ENCODE measurements at regions not wholly inside any gene's neighbourhood (a gene's known extent, or its start where the extent isn't known, plus 50 kb on each side); places are given as distances from the start of the nearest gene placed in this dataset.

DNA sequence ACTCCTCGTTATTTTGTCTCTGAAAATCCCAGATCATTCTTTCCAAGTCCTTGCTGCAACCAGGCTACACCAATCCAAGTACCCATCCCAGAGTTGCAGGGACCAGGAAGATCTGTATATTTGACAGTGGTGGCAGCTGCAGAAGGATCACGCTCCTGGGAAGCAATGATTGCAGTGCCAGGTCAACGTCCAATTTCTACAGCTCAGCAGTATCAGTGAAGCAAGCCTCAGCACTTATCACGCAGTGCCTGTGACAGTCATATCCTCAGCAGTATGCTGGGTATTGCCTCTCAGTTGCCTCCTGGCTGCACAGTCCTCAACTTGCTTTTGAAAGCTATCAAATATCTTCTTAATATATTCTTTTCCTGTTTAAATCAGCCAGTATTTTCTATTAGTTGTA, 66.7 kb downstream of the BARHL2 start:
- DNase-seq, result no peak

DNA sequence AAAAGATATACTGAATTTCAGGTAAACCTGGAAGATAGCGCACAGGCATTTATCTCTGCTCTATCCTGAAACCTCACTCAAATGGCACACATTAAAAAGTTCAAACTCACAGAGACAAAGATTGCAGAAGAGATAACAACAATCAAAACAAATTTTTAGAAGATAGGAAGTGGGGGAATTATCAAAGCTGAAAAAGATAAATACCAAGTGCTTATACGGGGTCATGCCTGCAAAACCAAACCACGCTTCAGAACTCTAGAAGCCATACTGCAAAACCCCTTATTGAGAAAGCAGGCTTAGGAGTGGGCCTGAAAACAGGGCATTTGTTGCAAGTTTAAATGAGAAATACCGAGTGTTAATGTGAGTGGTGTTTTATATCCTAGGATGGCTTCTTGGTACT, 76.8 kb downstream of the BARHL2 start:
- no peak for DNase-seq

DNA sequence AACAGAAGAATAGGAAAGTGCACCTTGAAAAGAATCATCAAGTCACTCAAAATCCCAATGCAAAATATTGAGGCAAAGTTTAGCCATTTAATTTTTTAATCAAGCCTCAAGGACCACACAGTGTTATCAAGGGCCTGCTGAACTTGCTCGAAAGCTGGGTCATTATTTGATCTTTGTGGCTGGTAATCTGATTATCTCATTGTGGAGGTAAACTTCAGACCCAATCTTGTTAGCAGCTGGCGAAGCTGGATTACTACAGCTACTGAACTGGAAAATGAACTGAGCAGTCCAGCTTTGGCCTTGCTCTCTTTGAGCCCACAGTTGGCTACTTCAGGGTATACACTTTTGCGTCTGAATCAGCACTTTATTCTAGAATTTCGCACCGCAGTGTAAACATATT, 94.4 kb downstream of the BARHL2 start:
- no peak for DNase-seq

DNA sequence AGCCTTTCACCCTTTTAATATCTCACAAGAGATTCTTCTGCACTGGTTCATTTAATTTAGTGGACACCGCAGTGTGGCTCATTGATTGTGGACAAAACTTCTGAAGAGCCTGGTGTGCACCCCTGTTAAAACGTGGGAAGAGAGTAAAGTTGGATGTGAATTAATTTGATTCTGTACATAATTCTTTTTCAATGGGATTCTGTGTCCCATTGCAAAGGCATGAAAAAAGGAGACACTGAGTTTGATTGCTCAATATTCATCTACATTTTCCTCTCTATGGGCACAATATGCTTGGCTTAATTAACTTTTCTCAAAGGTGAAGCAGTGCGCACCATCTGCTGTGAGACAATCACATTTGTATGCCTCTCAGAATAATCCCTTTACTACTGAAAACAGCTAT, 95.1 kb downstream of the BARHL2 start:
- DNase-seq, result no peak

DNA sequence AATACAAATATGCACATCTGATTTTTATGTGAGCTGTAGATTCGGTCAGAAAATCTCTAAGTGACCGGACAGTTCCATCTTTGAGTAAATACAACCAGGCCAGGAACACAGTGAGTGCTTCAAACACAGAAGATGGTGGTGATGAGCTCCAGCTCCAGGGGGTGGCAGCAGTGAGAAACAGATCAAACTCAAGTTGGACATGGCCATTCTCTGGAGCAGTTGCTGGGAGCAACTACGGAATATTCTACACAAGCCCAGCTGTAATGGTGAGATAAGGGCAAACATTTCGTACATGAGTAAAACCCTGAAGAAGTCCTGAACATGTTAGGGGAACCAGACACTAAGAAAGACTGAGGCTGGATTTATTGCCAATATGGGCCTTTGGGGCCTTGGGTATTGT, 100.7 kb downstream of the BARHL2 start:
- no peak for DNase-seq

DNA sequence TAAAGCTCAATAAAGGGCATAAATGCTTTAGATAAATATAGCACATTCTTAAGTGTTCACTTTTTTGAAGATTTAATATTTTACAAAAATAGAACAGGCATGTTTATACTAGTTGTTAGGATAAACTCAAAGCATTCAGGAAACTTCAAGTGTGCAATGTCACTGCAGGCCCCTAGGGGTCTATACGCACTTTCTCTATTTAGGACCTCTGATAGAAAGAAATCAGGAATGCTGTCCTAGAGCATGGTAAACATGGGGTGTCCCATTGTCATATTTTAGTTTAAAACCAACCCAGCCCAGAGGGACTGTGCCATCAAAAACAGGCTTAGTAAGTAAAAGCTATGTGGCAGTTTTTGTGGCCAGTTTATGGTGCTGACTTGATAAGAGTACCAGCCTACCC, 102.2 kb downstream of the BARHL2 start:
- DNase-seq, result no peak

DNA sequence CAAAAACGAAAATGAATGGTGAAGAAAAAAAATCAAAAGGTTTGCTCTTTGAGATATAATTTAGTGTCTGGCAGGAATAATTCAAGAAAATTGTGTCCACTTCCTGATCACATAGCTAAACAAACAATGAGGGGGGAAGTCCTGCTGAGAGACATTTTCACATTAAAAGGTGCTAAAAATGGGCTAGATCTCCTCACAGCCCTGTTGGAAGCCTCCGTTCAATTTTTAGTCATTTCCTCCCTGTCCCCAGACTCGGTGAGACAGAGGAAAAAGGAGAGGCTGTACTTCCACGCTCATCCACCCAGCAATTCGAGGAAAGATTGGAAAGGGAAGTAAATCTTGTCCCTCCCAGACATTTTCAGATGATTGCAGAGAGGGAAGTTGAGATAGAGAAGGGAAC, 103.7 kb downstream of the BARHL2 start:
- no peak for DNase-seq

DNA sequence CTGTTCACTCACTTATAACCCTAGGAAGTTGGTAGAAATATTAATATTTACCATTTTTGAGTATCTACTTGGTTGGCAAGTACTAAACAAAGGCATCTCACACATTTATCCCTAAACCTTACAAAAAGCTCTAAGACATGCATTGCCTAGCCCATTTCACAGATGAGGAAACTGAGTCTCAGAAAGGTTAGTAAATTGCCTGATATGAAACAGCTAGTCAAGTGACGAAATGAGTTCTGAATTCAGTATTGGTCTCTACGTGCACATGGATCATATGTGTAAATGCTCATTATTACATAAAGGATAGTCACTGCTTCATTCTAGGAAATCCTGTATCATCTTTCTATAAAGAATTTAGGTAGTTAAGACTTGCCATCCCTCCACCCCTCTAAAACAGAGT, 105.1 kb downstream of the BARHL2 start:
- DNase-seq, result no peak

DNA sequence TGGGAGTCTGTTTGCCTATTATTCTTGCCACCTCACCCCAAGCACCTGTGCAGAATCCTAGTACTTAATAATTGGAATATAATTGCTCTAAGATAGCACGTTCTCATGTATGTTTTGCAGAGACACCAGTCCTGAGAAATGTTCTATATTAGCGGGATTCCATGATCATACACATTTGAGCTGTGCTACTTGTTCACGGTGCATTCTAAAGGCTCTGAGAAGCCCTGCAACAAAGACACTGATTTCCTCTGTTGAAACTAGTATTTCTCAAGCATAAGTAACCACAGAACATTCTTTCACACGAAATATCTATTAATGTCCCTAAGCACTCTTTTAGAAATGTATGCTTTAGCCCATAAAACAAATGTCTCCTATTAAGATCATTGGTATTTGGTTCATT, 109.4 kb downstream of the BARHL2 start:
- peak; percentile 1 for DNase-seq

DNA sequence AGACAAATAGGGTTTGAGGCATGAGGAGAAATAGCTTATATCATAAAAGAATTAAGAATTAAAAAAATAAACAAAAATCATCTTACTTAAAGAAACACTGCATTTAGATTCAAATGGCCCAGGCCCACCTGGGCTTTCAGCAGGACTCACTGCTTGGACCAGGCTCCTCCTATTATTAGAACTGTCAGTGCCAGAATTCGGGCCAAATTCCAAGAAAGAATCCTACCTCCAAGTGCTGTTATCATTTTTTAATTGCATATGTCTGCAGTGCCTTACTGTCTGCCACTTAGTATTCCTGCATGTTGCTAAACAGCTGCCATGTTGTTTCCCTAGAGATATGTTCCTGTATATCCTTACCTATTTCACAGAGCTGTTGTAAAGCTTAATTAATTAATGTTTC, 112.0 kb downstream of the BARHL2 start:
- DNase-seq, result no peak

DNA sequence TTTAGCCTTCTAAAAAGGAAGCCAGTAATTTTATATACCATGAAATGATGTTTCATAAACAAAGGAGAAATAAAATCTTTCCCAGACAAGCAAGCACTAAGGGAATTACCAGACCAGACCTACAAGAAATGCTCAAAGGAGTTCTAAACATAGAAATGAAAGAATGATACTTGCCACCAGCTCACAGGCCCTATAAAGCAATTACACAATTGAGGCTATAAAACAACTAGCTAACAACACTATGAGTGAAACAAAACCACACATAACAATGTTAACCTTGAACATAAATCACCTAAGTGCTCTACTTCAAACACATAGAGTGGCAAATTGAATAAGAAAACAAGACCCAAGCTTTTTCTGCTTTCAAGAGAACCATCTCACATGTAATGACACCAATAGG, 123.8 kb downstream of the BARHL2 start:
- no peak for DNase-seq

DNA sequence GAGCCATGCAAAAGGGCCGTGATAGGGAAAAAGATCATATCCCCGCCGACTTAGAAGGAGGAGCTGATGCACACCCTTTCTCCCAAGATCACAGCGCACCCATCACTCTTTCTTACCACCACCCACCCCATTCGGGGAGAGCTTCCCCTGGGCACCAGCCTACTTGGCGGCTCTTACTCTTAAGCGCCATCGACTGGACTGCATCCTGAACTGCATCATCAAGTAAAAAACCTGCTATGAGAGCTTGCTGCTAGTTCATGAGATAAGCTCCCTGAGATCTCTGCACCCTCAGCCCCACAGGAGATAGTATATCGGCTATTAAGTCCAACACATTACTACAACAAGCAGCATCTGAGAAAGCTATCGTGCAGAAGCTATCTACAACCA, 125.1 kb downstream of the BARHL2 start:
- no peak for DNase-seq

DNA sequence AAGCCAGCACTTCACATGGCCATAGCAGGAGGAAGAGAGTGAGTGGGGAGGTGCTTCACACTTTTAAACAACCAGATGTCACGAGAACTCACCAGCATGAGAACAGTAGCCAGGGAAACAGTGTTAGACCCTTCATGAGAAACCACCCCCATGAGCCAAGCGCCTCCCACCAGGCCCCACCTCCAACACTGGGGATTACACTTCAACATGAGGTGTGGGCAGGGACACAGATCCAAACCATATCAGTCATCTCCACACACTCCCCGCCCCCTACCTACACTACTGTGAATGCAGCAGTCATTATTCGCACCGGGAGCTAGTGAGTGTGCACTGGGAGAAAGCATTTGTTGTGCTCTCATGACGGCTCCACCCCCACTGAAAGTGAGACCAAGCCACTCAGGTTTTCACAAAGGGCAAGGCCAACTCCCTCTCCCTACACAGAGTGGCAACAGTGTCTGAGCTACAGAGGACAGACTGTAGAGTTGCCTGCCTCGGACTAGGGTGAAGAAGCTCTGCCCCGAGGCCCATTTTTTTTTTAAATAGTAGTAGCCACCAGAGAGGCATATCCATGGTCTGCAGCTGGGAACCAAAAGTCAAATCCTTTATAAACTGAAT, 125.6 kb downstream of the BARHL2 start:
- DNase-seq, result no peak

DNA sequence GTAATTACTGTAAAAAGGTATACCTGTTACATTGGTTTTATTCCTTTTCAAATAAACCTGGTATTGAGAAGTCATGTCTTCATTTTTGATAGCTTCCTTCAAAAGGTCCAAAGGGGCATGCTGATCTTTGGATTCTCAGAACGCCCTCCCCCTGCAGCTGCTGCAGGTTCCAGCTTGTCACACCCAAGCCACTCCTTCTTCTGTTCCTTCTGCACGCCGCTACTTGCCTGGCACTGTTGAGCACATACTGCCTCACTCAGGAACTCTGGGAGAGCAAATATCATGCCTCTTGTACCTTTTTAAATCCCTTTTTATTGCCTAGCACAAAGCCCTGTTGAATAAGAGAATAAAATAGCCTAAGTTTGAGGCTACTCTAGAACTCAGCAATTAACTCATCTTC, 136.9 kb downstream of the BARHL2 start:
- DNase-seq, result no peak

DNA sequence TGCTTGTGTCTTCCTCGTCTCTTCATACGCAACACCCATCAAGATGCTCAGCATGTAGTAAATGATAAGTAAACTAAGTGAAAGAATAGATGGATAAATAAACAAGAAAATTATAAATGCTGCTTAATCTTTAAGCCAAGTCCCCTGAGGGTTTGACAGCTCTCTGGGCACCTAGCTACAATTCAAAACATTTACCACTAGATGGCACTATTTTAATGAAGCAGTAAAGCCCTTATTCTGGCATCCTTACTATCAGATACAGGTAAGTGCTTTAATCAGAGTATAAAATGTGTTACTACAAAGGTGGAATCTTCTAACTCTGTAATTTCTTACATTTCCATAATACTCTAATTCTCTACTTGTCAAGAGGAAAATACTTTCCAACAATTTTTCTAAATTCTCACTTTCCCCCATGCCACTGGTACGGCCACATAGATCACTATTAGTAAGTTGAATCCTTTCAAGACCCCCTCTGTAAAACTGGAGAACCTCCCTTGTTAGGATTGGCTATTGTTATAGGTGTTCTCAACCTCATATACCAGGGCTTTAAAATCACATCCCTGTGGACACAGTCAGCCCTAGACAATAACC, 137.8 kb downstream of the BARHL2 start:
- DNase-seq, result no peak

DNA sequence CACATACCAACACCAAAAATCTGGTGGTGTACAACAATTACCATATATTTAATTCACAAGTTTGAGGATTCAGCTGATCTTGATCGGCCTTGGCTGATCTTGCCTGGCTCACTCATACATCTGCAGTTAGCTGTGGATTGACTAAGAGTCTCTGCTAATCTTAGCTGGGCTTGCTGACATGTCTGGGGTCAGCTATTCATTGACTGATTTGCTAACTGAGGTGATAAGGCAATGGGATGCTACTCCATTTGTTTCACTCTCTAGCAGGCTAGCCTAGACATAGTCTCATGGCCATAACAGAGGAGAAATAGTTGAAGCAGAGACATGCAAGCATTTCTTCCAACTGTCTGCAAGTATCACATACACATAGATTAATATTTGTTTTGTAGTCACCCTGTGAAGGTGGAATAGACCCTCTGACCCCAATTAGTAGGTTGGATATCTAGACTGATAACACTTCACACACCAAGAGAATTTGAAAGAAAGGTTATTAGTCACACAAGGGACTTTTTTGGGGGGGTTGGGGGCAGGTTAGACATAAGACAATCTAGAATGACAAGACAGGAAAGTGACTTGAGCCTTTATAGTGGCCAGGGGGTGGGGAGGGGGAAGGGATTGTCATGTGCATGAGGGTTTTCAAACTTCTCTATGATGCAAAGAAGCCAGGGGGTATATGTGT, 142.3 kb downstream of the BARHL2 start:
- DNase-seq, result no peak

DNA sequence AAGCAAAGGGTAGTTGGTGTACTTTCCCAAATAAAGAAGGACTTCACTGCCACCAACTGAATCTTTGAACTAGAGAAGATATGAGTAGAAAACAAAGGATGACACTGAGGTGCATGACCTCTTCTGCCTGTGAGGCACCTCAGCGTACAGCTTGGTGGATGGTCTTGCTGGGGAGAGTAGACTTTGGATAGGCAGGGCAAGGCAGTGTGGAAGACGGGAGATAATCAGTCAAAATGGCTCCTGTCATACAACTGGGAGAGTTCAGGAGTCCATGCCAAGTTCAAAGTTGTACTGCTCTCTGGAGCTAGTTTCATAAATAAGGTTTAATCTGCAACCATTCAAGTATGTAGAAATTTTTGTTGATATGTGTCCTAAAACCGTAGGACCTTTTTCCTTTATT, 143.4 kb downstream of the BARHL2 start:
- DNase-seq, result no peak

DNA sequence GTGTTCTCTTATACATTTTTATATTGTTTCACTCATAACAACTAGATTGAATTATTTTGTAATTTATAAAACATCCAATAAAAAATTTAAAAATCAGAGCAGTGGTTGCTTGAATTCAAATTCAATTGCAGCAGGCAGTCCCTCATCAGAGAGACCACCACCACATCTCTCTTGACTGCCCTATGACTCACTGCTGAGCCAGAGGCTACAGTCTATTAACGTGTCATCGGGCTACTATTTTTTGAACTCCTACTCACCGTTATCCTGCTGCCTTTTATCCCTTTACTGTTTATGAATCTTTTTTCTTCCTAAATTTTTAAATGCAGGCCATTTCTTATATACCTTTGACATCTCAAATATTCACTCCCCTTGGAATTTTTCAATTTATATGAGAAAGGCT, 144.7 kb downstream of the BARHL2 start:
- no peak for DNase-seq

DNA sequence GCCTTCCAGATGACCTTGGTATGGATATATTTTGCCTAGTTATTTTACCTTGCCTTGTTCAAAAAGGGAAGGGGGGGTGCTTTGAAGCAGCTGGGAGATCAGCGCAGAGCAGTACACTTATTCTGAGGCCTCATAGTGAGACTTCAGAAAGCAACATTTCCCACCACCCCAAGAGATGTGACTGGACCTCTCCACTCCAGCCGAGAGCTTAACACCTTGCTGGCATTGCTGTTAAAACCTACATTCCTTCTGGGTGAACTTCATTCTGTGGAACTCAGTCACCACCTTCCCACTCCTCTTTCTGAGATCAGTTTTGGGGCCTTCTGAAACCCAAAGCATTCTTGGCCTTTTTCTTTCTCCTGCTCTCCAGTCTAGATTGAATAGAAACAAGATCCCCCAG, 148.7 kb downstream of the BARHL2 start:
- DNase-seq, result no peak

DNA sequence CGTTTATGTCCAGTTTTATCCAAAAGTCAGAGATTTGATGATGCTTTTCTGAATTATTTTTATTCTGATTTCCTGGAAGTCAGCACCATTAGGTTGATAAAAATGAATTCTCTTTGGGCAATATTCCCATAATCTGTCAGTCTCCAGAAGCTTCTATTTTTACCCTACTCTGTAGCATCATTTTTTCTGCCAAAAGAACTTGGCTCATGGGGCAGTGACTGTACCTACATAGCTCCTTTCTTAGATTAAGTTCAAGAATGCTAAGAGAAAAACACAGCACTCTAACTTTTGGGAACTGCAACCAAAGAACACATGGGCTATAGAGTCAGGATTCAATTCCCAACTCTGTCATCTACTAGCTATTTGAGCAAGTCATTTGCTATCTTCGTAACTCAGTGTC, 152.9 kb downstream of the BARHL2 start:
- no peak for DNase-seq

DNA sequence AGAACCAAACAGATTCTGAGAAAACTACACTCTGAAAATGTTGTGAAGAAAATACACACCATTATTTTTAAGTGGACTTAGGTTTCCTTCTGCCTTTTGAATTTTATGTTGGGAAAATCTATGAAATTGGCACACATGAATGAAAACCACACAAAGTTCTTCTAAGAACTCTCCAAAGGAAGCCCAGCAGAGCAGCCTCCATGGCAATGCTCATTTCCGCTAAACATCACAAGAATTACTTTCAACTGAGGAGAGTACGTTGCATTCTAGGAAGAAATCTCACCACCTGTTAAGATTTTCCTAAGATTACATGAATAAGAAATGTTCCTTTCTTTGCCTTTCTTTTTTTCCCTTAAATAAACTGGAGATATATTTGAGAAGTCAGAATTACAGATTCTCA, 154.2 kb downstream of the BARHL2 start:
- no peak for DNase-seq

DNA sequence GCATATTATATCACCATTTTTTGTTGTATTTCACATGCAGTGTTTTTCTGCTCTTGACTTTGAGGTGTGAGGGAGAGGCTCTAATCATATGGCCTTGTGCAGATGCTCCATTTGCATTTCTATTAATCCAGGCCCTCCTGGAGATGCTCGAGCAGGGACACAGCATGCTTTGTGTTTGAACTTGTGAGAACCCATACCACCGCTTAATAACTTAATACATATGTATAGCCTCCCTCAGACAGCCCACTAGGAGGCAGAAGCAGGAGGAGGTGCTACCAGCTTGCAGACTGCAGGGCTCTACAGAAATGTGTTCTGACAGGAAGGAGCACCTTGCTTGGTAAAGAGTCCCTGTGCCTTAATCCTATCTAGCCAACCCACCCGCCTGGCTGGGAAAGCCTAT, 155.2 kb downstream of the BARHL2 start:
- no peak for DNase-seq

DNA sequence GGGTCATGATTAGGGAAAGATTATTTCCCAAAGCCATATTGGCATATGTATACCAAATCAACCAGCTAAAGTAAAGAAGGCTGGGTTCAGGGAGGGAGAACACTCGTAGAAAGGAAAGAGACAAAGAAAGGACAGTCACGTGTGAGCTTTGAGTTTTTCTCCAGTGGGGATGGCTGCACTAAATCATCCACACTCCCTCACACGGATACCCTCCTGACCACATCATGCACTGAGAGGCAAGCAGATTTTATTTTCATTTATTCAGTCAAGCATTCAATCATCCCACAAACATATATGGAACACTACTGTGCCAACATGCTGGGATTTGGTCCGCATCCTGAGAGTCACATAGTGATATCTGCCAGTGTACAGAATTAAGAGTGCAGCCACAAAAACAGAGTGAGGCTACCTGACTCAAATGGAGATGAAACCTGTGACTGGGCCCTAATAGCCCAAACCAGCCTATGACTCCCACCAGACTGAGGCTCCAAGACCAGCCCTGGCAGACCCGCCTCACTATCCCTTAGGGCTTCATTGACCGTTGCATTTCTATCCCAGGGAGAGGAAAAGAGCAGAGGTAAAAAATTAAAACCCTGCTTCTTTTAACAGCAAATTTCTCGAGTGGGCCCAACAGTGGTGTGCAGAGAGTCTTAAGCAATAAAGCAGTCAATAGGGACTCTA, 155.9 kb downstream of the BARHL2 start:
- DNase-seq, result no peak

DNA sequence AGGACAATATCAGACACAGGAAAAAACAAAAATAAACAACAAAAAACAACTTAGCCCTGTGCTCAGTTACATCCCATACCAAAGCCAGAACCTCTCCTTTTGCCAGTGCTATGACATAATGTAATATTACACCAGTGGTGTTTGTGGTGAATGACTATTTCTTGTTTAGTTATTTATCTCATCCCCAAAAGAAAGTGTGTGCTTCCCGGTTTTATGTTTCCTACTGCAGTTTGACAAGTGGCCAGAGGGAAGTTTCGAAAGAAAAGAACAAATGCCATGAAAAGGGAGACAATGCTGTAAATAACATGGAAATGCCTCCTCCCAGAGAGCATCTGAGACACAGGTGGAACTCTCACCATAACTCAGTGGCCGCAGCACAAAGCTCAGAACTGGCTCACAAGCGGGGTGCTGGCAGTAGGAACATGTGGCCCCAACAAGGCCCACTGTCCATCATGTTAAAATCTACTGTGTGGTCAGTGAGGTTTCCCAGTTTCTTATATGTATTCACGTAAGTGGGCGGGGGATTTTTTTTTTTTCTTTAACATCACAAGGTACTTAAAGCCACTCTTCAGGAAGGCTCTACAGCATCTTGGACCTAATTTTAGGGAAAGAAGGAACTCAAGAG, 158.2 kb downstream of the BARHL2 start:
- DNase-seq, result no peak

Measured in hindlimb muscle (tissue), 1 donor.